ENCODE measurements at regions not wholly inside any gene's neighbourhood (a gene's known extent, or its start where the extent isn't known, plus 50 kb on each side); places are given as distances from the start of the nearest gene placed in this dataset.

DNA sequence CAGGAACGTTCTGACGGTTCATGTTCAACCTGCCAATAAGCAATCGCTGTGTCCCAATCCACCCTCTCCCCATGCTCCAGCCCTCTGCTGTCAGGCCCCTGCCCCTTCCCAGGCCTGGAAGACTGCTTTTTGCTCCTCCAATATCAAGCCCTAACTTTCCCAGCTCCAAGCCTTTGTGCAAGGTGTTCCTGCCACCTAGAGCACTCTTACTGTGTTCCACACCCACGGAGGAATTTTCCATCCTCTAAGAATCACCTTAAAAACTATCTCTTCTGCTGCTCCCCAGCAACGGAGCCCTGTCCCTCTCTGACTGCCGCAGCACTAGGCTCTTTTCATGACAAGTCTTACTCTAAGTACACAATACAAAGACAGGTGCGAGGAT is 657.9 kb downstream of the AJAP1 start:
- Mint-ChIP-seq H3K9me3 (no peaks in the 10 kb centered on the region), H3K4me1 (peaks cover 2% of the 10 kb centered on the region; the same call in 1 of the 3 replicates), H3K27ac (no peak overlapping the region), H3K36me3 (ENCODE audit: low read depth) (no peaks in the 10 kb centered on the region), H3K4me3 (no peak overlapping the region), H3K27me3 (ENCODE audit: insufficient read depth, low read depth, poor library complexity) (peaks cover 6% of the 10 kb centered on the region)
- Histone ChIP-seq H3K36me3 (ENCODE audit: insufficient read depth) (no peaks in the 10 kb centered on the region; the same call in 1 of the 2 replicates), H3K79me2 (replicated peaks; ENCODE audit: insufficient read depth) (no peaks in the 10 kb centered on the region), H3K4me2 (no peak overlapping the region), H3K27ac (ENCODE audit: low read depth) (no peak overlapping the region), H4K20me1 (replicated peaks; ENCODE audit: insufficient read depth) (no peaks in the 10 kb centered on the region), H2AFZ (no peak overlapping the region), H3K4me1 (ENCODE audit: insufficient read depth) (no peaks in the 10 kb centered on the region), H3F3A (replicated peaks; ENCODE audit: low read depth) (no peaks in the 10 kb centered on the region), H3K27me3 (ENCODE audit: insufficient read depth) (no peaks in the 10 kb centered on the region), H3K4me3 (no peak overlapping the region), H3K9me2 (ENCODE audit: insufficient read depth) (no peaks in the 10 kb centered on the region)
- no peak for DNase-seq (ENCODE audit: low spot score)
- no peak for ATAC-seq
- TF ChIP-seq NANOG (IDR thresholded peaks at IDR 0.05; ENCODE audit: borderline replicate concordance) = no peak

DNA sequence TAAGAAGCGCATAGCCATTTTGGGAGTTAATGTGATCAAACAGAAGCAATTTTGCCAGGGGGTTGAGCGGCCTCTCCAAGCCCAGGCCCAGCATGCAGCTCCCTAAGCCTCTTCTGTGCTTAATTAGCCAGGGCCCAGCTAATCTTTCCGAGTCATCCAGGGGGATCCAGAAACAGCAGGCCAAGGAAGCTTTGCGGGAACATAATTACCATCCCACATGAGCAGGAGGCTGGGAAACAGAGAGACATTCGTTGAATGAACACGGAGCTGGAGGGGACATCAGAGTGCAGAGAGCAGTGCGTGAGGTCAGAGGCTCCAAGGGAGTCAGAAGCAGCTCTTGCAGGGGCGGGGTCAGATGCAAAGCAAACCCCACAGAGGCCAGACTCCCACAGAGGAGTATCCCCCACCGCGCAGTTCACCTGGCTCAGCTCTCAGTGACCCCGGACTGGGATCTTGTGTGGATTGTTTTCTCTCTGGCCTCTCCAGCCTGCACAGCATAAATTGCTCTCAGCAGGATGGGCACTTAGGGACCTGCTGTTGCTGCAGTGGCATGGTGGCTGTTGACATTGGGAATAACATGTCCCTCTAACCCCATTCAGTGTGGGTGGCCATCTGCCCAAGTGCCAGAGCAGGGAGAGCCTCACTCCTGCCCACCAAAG is 657.4 kb downstream of the AJAP1 start:
- DNase-seq (ENCODE audit: low spot score) (no peak), ATAC-seq (peak; percentile 40; the same call in 2 of the 3 replicates)
- no peak for TF ChIP-seq REST (IDR thresholded peaks at IDR 0.05; ENCODE audit: unreplicated experiment)
- no peak for TF ChIP-seq ZNF114 (CRISPR knock-in tag; IDR thresholded peaks at IDR 0.05)
- TF ChIP-seq CREB1 (CRISPR knock-in tag; IDR thresholded peaks at IDR 0.05; ENCODE audit: low read depth) = no peak
- no peak for TF ChIP-seq CTCF (conservative IDR thresholded peaks at IDR 0.05; ENCODE audit: low read depth in 2 of 2)
- TF ChIP-seq NANOG (IDR thresholded peaks at IDR 0.05; ENCODE audit: borderline replicate concordance) = no peak
- no peak for TF ChIP-seq POLR2AphosphoS5 (IDR thresholded peaks at IDR 0.05; ENCODE audit: low read depth)
- no peak for TF ChIP-seq EZH2phosphoT487 (IDR thresholded peaks at IDR 0.05; ENCODE audit: unreplicated experiment)
- Mint-ChIP-seq H3K27me3 (ENCODE audit: insufficient read depth, low read depth, poor library complexity) (peaks cover 6% of the 10 kb centered on the region), H3K36me3 (ENCODE audit: low read depth) (no peaks in the 10 kb centered on the region), H3K4me3 (no peak overlapping the region), H3K27ac (no peak overlapping the region), H3K9me3 (no peaks in the 10 kb centered on the region), H3K4me1 (peaks cover 6% of the 10 kb centered on the region; the same call in 2 of the 3 replicates)
- H4K20me1 ChIP-seq (replicated peaks; ENCODE audit: insufficient read depth) = no peaks in the 10 kb centered on the region
- no peaks in the 10 kb centered on the region for H3F3A ChIP-seq (replicated peaks; ENCODE audit: low read depth)
- no peaks in the 10 kb centered on the region for H3K4me1 ChIP-seq (ENCODE audit: insufficient read depth)
- no peaks in the 10 kb centered on the region for H3K27me3 ChIP-seq (ENCODE audit: insufficient read depth)
- H3K36me3 ChIP-seq (ENCODE audit: insufficient read depth) = no peaks in the 10 kb centered on the region; the same call in 1 of the 2 replicates
- H3K79me2 ChIP-seq (replicated peaks; ENCODE audit: insufficient read depth) = no peaks in the 10 kb centered on the region
- H2AFZ ChIP-seq = no peak overlapping the region
- H3K9me2 ChIP-seq (ENCODE audit: insufficient read depth) = no peaks in the 10 kb centered on the region
- no peak overlapping the region for H3K27ac ChIP-seq (ENCODE audit: low read depth)
- no peak overlapping the region for H3K4me2 ChIP-seq
- no peak overlapping the region for H3K4me3 ChIP-seq
